ENCODE measurements at regions not wholly inside any gene's neighbourhood (a gene's known extent, or its start where the extent isn't known, plus 50 kb on each side); places are given as distances from the start of the nearest gene placed in this dataset.
"Not testable (repeated sequence)": the region's sequence is repeated elsewhere in the genome, so short reads cannot be mapped to it uniquely, and the experiment has no call there.

GRCh38 chr4:82247171-82247570 is 126.6 kb downstream of the HNRNPD start:
- WGBS, 2 donors, result 42 to 44% methylated on average over 3 of the region's 3 CpGs
- no peaks in the 10 kb centered on the region for H3K4me1 ChIP-seq
- no peak overlapping the region for H3K4me3 ChIP-seq
- TF ChIP-seq CTCF (IDR thresholded peaks at IDR 0.05) (no peak), POLR2A (IDR thresholded peaks at IDR 0.05) (no peak)
- DNase-seq, result no peak
- H3K9me3 ChIP-seq, result no peaks in the 10 kb centered on the region
- no peak overlapping the region for H3K27ac ChIP-seq
- intact Hi-C loops (cut with DNase I), result no loop called here
- H3K36me3 ChIP-seq, result no peaks in the 10 kb centered on the region
- H3K27me3 ChIP-seq, result no peaks in the 10 kb centered on the region

GRCh38 chr4:82241534-82241933 is 132.3 kb downstream of the HNRNPD start:
- WGBS, 2 donors, result 92 to 94% methylated on average over 2 of the region's 2 CpGs
- no peak overlapping the region for H3K4me3 ChIP-seq
- H3K4me1 ChIP-seq, result no peaks in the 10 kb centered on the region
- TF ChIP-seq POLR2A (IDR thresholded peaks at IDR 0.05), result no peak
- TF ChIP-seq CTCF (IDR thresholded peaks at IDR 0.05), result no peak
- H3K36me3 ChIP-seq, result no peaks in the 10 kb centered on the region
- no peaks in the 10 kb centered on the region for H3K9me3 ChIP-seq
- intact Hi-C loops (cut with DNase I), result no loop called here
- DNase-seq, result no peak
- no peak overlapping the region for H3K27ac ChIP-seq
- no peaks in the 10 kb centered on the region for H3K27me3 ChIP-seq

- Histone ChIP-seq H3K4me3 (no peak overlapping the region), H3K4me1 (no peaks in the 10 kb centered on the region), H3K27me3 (no peaks in the 10 kb centered on the region), H3K9me3 (no peaks in the 10 kb centered on the region), H3K36me3 (no peaks in the 10 kb centered on the region), H3K27ac (no peak overlapping the region)
- TF ChIP-seq POLR2A (IDR thresholded peaks at IDR 0.05) (no peak), CTCF (IDR thresholded peaks at IDR 0.05) (no peak)
- WGBS, 2 donors, result 84 to 91% methylated on average over 7 of the region's 7 CpGs
- intact Hi-C loops (cut with DNase I), result no loop called here
- no peak for DNase-seq
Observed at GRCh38 chr4:82240410-82240809, 133.4 kb downstream of the HNRNPD start.

GRCh38 chr4:82237142-82237541 is 136.6 kb downstream of the HNRNPD start:
- DNase-seq; H3K27me3 ChIP-seq; H3K27ac ChIP-seq; H3K9me3 ChIP-seq; H3K4me3 ChIP-seq; H3K36me3 ChIP-seq; intact Hi-C loops (cut with DNase I); H3K4me1 ChIP-seq: not testable (repeated sequence)
- WGBS, 2 donors, result 71 to 87% methylated on average over 1 of the region's 1 CpG

GRCh38 chr4:82235346-82235745 is 138.4 kb downstream of the HNRNPD start:
- Histone ChIP-seq H3K27me3 (no peaks in the 10 kb centered on the region), H3K4me1 (no peaks in the 10 kb centered on the region), H3K36me3 (no peaks in the 10 kb centered on the region), H3K9me3 (no peaks in the 10 kb centered on the region), H3K4me3 (no peak overlapping the region), H3K27ac (no peak overlapping the region)
- WGBS, 2 donors, result 71% methylated on average over 1 of the region's 1 CpG; no CpG with 5 or more reads in 1 of the 2 donors
- no peak for TF ChIP-seq CTCF (IDR thresholded peaks at IDR 0.05)
- no peak for TF ChIP-seq POLR2A (IDR thresholded peaks at IDR 0.05)
- intact Hi-C loops (cut with DNase I), result no loop called here
- DNase-seq, result no peak

GRCh38 chr4:82232891-82233290 is 140.9 kb downstream of the HNRNPD start:
- DNase-seq, result no peak
- no peak for TF ChIP-seq POLR2A (IDR thresholded peaks at IDR 0.05)
- TF ChIP-seq CTCF (IDR thresholded peaks at IDR 0.05), result no peak
- intact Hi-C loops (cut with DNase I), result no loop called here
- Histone ChIP-seq H3K27me3 (no peaks in the 10 kb centered on the region), H3K36me3 (no peaks in the 10 kb centered on the region), H3K27ac (no peak overlapping the region), H3K9me3 (no peaks in the 10 kb centered on the region), H3K4me3 (no peak overlapping the region), H3K4me1 (no peaks in the 10 kb centered on the region)
- WGBS, 2 donors, result 15 to 26% methylated on average over 1 of the region's 1 CpG

All from esophagus squamous epithelium (tissue), 5 donors.